HFFc6 (cell line): ENCODE measurements at regions not wholly inside any gene's neighbourhood (a gene's known extent, or its start where the extent isn't known, plus 50 kb on each side); places are given as distances from the start of the nearest gene placed in this dataset.

ENCODE experiments used
- DNase-seq: peaks from one replicate; pipeline ENCODE4 v3.0.0-alpha.2; 2018
- H3K27ac Mint-ChIP-seq: 2 replicates; pipeline ENCODE4 v1.8.0; 2020; ENCODE audit warnings: mild to moderate bottlenecking, mixed read lengths
- H3K27me3 Mint-ChIP-seq: 2 replicates; pipeline ENCODE4 v1.8.0; 2021; ENCODE audit warnings: mild to moderate bottlenecking, moderate library complexity, mixed read lengths; ENCODE audit not compliant: insufficient read depth
- H3K36me3 Mint-ChIP-seq: 2 replicates; pipeline ENCODE4 v1.8.0; 2021; ENCODE audit warnings: low read depth, mixed read lengths
- H3K4me1 Mint-ChIP-seq: 2 replicates; pipeline ENCODE4 v1.8.0; 2020; ENCODE audit warnings: low read depth, mixed read lengths
- H3K4me3 Mint-ChIP-seq: 2 replicates; pipeline ENCODE4 v1.8.0; 2020; ENCODE audit warnings: mild to moderate bottlenecking, moderate library complexity, mixed read lengths
- H3K9me3 Mint-ChIP-seq: 2 replicates; pipeline ENCODE4 v1.8.0; 2020; ENCODE audit warnings: mild to moderate bottlenecking, mixed read lengths
- TF ChIP-seq, protein P1 (sequence below): fragments of 200-600 bp; sonication (generic); IDR thresholded peaks from 2 replicates; pipeline ENCODE4 v1.5.0; 2021; ENCODE audit warnings: antibody characterized with exemption, mild to moderate bottlenecking

DNA sequence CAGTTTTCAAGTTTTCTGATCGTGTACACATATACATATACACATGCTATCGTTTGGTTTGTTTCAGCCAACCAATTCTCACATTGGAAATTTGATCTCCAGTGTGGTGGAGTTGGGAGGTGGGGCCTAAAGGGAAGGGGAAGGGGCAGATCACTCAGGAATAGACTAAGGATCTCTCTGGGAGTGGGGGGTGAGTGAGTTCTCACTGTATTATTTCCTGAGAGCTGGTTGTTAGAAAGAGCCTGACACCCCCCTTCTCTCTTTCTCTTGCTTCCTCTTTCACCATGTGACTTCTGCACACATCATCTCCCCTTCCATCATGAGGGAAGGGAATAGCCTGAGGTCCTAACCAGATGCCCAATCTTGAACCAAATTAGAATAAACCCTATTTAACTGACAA, 551.7 kb downstream of the MAT2B start:
- no peaks in the 10 kb centered on the region for H3K27me3 Mint-ChIP-seq
- H3K9me3 Mint-ChIP-seq, result no peaks in the 10 kb centered on the region
- TF ChIP-seq, protein P1, sequence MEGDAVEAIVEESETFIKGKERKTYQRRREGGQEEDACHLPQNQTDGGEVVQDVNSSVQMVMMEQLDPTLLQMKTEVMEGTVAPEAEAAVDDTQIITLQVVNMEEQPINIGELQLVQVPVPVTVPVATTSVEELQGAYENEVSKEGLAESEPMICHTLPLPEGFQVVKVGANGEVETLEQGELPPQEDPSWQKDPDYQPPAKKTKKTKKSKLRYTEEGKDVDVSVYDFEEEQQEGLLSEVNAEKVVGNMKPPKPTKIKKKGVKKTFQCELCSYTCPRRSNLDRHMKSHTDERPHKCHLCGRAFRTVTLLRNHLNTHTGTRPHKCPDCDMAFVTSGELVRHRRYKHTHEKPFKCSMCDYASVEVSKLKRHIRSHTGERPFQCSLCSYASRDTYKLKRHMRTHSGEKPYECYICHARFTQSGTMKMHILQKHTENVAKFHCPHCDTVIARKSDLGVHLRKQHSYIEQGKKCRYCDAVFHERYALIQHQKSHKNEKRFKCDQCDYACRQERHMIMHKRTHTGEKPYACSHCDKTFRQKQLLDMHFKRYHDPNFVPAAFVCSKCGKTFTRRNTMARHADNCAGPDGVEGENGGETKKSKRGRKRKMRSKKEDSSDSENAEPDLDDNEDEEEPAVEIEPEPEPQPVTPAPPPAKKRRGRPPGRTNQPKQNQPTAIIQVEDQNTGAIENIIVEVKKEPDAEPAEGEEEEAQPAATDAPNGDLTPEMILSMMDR, result no peak

DNA sequence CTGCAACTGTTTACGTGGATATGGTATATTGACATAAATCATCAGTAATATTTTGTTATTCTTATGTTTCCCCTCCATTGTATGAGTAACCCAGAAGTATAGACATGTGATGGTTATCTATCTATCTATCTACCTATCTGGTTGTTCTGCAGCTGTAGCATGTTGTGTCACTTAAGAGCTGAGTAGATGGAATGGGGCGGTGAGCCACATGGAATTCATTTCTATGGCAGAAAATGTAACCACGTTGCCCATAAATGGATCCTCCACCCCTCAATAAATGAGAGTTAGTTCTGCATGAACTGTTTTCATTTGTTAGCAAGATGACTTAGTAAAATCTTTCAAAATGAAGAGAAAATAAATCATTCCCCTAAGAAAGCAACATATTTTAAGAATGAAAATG, 553.2 kb downstream of the MAT2B start:
- Mint-ChIP-seq H3K27ac (no peak overlapping the region), H3K4me1 (no peaks in the 10 kb centered on the region), H3K27me3 (no peaks in the 10 kb centered on the region), H3K4me3 (no peak overlapping the region), H3K36me3 (no peaks in the 10 kb centered on the region), H3K9me3 (no peaks in the 10 kb centered on the region)
- TF ChIP-seq, protein P1, result no peak
- no peak for DNase-seq

More for the DNA sequence above, 551.7 kb downstream of the MAT2B start:
- Mint-ChIP-seq H3K27ac (no peak overlapping the region), H3K36me3 (no peaks in the 10 kb centered on the region), H3K4me1 (no peaks in the 10 kb centered on the region), H3K4me3 (no peak overlapping the region)
- DNase-seq, result no peak

DNA sequence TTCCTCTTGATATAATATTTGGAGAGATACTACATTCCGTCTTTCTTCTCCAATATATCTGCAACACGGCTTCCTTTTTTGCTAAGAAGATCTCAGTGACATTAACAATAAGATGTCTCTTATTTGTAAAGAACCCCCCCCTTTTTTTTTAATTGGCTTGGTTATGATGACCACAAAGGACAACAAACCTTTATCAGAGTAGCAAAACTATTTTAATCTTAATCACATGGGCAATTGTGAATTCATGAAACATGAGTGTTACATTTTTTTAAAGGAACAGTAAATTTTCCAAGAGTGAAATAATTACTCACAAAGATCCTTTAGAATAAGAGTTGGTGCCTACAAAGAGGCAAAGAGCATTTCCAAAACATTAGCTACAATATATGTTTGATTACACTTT, 554.1 kb downstream of the MAT2B start:
- no peak overlapping the region for H3K4me3 Mint-ChIP-seq
- H3K9me3 Mint-ChIP-seq, result no peaks in the 10 kb centered on the region
- TF ChIP-seq, protein P1, result no peak
- no peaks in the 10 kb centered on the region for H3K4me1 Mint-ChIP-seq
- H3K27ac Mint-ChIP-seq, result no peak overlapping the region
- no peaks in the 10 kb centered on the region for H3K27me3 Mint-ChIP-seq
- no peak for DNase-seq
- H3K36me3 Mint-ChIP-seq, result no peaks in the 10 kb centered on the region

DNA sequence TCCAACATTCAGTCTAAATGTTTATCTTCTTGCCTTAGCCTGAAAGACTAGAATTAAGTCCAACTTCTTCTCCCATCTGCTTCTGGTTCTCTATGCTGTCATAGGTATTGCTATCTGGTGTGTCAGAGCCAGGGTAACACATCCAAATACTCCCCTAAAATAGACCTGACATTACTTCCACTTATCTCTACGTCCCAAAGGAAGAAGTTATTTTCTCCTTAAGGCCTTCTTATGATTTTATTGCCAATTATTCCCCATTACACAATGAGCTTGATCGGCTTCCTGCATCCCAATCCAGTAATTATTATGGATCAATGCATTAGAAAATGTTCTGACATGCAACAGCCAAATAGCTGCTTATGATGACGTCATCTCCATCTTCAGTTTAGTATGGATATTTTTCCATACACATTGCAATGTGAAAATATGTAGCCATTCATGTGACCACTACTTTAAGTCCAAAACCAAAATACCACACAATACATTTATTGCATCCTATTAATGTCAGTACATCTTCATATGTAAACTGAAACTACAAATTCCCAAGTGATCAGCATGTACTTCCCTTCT, 555.5 kb downstream of the MAT2B start:
- Mint-ChIP-seq H3K9me3 (no peaks in the 10 kb centered on the region), H3K36me3 (no peaks in the 10 kb centered on the region), H3K4me3 (no peak overlapping the region), H3K27me3 (no peaks in the 10 kb centered on the region), H3K4me1 (no peaks in the 10 kb centered on the region), H3K27ac (no peak overlapping the region)
- no peak for DNase-seq
- TF ChIP-seq, protein P1, result no peak

DNA sequence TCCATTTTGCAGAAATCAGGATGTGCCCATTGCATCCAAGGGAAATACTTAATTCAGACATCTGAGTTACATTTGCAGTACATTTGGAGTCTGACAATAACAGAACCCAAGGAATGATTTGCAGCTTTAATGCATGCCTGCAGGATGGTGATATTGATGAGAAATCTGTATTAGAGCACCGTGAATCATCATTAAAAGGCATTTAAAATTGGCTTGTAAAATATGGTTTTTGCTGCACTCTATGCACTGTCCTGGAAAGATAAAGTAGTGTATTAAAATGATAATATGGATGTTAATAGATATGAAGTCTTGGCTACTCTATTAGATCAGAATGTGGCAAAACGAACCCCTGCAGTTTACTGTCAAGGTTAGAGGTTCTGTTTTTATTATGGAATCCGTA, 556.9 kb downstream of the MAT2B start:
- H3K27me3 Mint-ChIP-seq, result no peaks in the 10 kb centered on the region
- TF ChIP-seq, protein P1, result no peak
- no peaks in the 10 kb centered on the region for H3K36me3 Mint-ChIP-seq
- H3K4me1 Mint-ChIP-seq, result no peaks in the 10 kb centered on the region
- no peak for DNase-seq
- no peak overlapping the region for H3K27ac Mint-ChIP-seq
- no peaks in the 10 kb centered on the region for H3K9me3 Mint-ChIP-seq
- H3K4me3 Mint-ChIP-seq, result no peak overlapping the region

DNA sequence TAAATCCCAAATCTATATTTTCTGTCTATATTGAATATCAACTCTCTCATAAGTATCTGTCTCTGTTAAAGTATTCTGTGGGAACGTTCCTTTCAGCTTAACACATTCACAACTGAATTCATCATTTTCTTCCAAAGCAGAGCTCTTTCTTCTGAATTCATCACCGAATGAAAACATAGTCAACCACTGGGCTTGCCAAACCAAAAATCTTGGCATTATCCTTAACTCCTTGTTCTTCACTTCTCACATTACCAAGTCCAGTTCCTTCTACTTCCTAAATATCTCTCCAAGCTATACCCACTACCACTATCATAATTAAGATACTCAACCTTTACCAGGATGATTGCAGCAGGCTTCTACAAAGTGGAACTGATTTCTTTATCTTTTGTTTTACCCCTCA, 559.8 kb downstream of the MAT2B start:
- Mint-ChIP-seq H3K4me1 (no peaks in the 10 kb centered on the region), H3K27me3 (no peaks in the 10 kb centered on the region), H3K9me3 (peaks cover 4% of the 10 kb centered on the region; the same call in 1 of the 2 replicates), H3K36me3 (no peaks in the 10 kb centered on the region), H3K4me3 (no peak overlapping the region), H3K27ac (no peak overlapping the region)
- TF ChIP-seq, protein P1, result no peak
- no peak for DNase-seq
